ENCODE measurements at regions not wholly inside any gene's neighbourhood (a gene's known extent, or its start where the extent isn't known, plus 50 kb on each side); places are given as distances from the start of the nearest gene placed in this dataset.
A peak's percentile ranks its signal among the peaks of the same experiment; 100 is the strongest.

GRCh38 chr5:98308231-98308630 is 465.2 kb upstream of the RGMB start:
- Histone ChIP-seq H3K9me3 (replicated peaks) (no peaks in the 10 kb centered on the region), H3K4me1 (no peaks in the 10 kb centered on the region), H3K36me3 (no peaks in the 10 kb centered on the region), H3K27me3 (ENCODE audit: low read depth) (no peaks in the 10 kb centered on the region), H3K4me3 (no peak overlapping the region), H3K27ac (replicated peaks) (no peak overlapping the region)
- no peak for DNase-seq
- intact Hi-C loops (cut with micrococcal nuclease), result no loop called here
- TF ChIP-seq CTCF (IDR thresholded peaks at IDR 0.05; ENCODE audit: borderline replicate concordance), result no peak

GRCh38 chr5:98308960-98309359 is 464.5 kb upstream of the RGMB start:
- Histone ChIP-seq H3K27me3 (ENCODE audit: low read depth) (no peaks in the 10 kb centered on the region), H3K9me3 (replicated peaks) (no peaks in the 10 kb centered on the region), H3K4me1 (no peaks in the 10 kb centered on the region), H3K27ac (replicated peaks) (no peak overlapping the region), H3K4me3 (no peak overlapping the region), H3K36me3 (no peaks in the 10 kb centered on the region)
- no peak for DNase-seq
- intact Hi-C loops (cut with micrococcal nuclease), result no loop called here
- no peak for TF ChIP-seq CTCF (IDR thresholded peaks at IDR 0.05; ENCODE audit: borderline replicate concordance)

GRCh38 chr5:98309785-98310598 is 463.5 kb upstream of the RGMB start:
- intact Hi-C loops (cut with micrococcal nuclease), result no loop called here
- H3K27me3 ChIP-seq (ENCODE audit: low read depth), result no peaks in the 10 kb centered on the region
- peak overlapping the region; percentile 44 for H3K27ac ChIP-seq (replicated peaks)

GRCh38 chr5:98314292-98314691 is 459.2 kb upstream of the RGMB start:
- intact Hi-C loops (cut with micrococcal nuclease), result no loop called here
- no peaks in the 10 kb centered on the region for H3K27me3 ChIP-seq (ENCODE audit: low read depth)
- no peak for DNase-seq
- no peaks in the 10 kb centered on the region for H3K9me3 ChIP-seq (replicated peaks)
- H3K4me1 ChIP-seq, result no peaks in the 10 kb centered on the region
- no peak overlapping the region for H3K4me3 ChIP-seq
- TF ChIP-seq CTCF (IDR thresholded peaks at IDR 0.05; ENCODE audit: borderline replicate concordance), result no peak
- no peaks in the 10 kb centered on the region for H3K36me3 ChIP-seq
- no peak overlapping the region for H3K27ac ChIP-seq (replicated peaks)

More at GRCh38 chr5:98309785-98310598, 463.5 kb upstream of the RGMB start:
- no peak for DNase-seq
- no peaks in the 10 kb centered on the region for H3K4me1 ChIP-seq
- no peaks in the 10 kb centered on the region for H3K9me3 ChIP-seq (replicated peaks)
- TF ChIP-seq CTCF (IDR thresholded peaks at IDR 0.05; ENCODE audit: borderline replicate concordance), result no peak
- H3K36me3 ChIP-seq, result no peaks in the 10 kb centered on the region
- no peak overlapping the region for H3K4me3 ChIP-seq

GRCh38 chr5:98318386-98318785 is 455.1 kb upstream of the RGMB start:
- H3K27me3 ChIP-seq (ENCODE audit: low read depth), result no peaks in the 10 kb centered on the region
- no peak for DNase-seq
- H3K9me3 ChIP-seq (replicated peaks), result no peaks in the 10 kb centered on the region
- TF ChIP-seq CTCF (IDR thresholded peaks at IDR 0.05; ENCODE audit: borderline replicate concordance), result no peak
- intact Hi-C loops (cut with micrococcal nuclease), result no loop called here
- no peak overlapping the region for H3K27ac ChIP-seq (replicated peaks)
- no peaks in the 10 kb centered on the region for H3K4me1 ChIP-seq
- no peak overlapping the region for H3K4me3 ChIP-seq
- H3K36me3 ChIP-seq, result no peaks in the 10 kb centered on the region
